ENCODE measurements at regions not wholly inside any gene's neighbourhood (a gene's known extent, or its start where the extent isn't known, plus 50 kb on each side); places are given as distances from the start of the nearest gene placed in this dataset.

- no peaks in the 10 kb centered on the region for H3K36me3 ChIP-seq (ENCODE audit: insufficient read depth, low read length)
- H2AFZ ChIP-seq (ENCODE audit: low read length), result no peak overlapping the region
- no peak overlapping the region for H3K4me2 ChIP-seq (ENCODE audit: low read length)
- no peaks in the 10 kb centered on the region for H4K20me1 ChIP-seq (ENCODE audit: insufficient read depth, low read length)
- no peaks in the 10 kb centered on the region for H3K9me2 ChIP-seq (ENCODE audit: insufficient read depth, low read length)
- no peak overlapping the region for H3K27ac ChIP-seq (ENCODE audit: low read depth, low read length, poor library complexity, severe bottlenecking)
- CTCF ChIA-PET (ENCODE audit: unreplicated experiment), result no interaction called here
- H3K9me3 ChIP-seq (ENCODE audit: low read length), result no peaks in the 10 kb centered on the region
- no peaks in the 10 kb centered on the region for H3K79me2 ChIP-seq (ENCODE audit: insufficient read depth, low read depth, low read length)
- DNase-seq (ENCODE audit: low spot score), result no peak
- no TSS peak for BruUV-seq (replicated peaks)
- TF ChIP-seq CTCF (conservative IDR thresholded peaks at IDR 0.05; ENCODE audit: low read length), result no peak
- TF ChIP-seq EZH2phosphoT487 (IDR thresholded peaks at IDR 0.05; ENCODE audit: borderline replicate concordance, low read depth, low read length), result no peak
- H3K4me3 ChIP-seq (ENCODE audit: low read depth, low read length, poor library complexity, severe bottlenecking), result no peak overlapping the region
- intact Hi-C loops (cut with micrococcal nuclease; ENCODE audit: unreplicated experiment), result no loop called here
- no peaks in the 10 kb centered on the region for H3K4me1 ChIP-seq (ENCODE audit: insufficient read depth, low read length, poor library complexity, severe bottlenecking)
- POLR2A ChIA-PET, result no interaction called here
These were observed 83.9 kb upstream of the IGFBP3 start for GRCh38 chr7:46004965-46005364.

GRCh38 chr7:46003896-46004875 is 83.1 kb upstream of the IGFBP3 start:
- Histone ChIP-seq H3K36me3 (ENCODE audit: insufficient read depth, low read length) (no peaks in the 10 kb centered on the region), H3K27ac (ENCODE audit: low read depth, low read length, poor library complexity, severe bottlenecking) (no peak overlapping the region), H3K4me3 (ENCODE audit: low read depth, low read length, poor library complexity, severe bottlenecking) (no peak overlapping the region), H3K4me2 (ENCODE audit: low read length) (no peak overlapping the region), H2AFZ (ENCODE audit: low read length) (no peak overlapping the region), H3K9me3 (ENCODE audit: low read length) (no peaks in the 10 kb centered on the region), H4K20me1 (ENCODE audit: insufficient read depth, low read length) (no peaks in the 10 kb centered on the region), H3K9me2 (ENCODE audit: insufficient read depth, low read length) (no peaks in the 10 kb centered on the region), H3K79me2 (ENCODE audit: insufficient read depth, low read depth, low read length) (no peaks in the 10 kb centered on the region), H3K4me1 (ENCODE audit: insufficient read depth, low read length, poor library complexity, severe bottlenecking) (no peaks in the 10 kb centered on the region)
- POLR2A ChIA-PET, result no interaction called here
- BruUV-seq (replicated peaks), result no TSS peak
- no peak for TF ChIP-seq EZH2phosphoT487 (IDR thresholded peaks at IDR 0.05; ENCODE audit: borderline replicate concordance, low read depth, low read length)
- CTCF ChIA-PET (ENCODE audit: unreplicated experiment), result no interaction called here
- intact Hi-C loops (cut with micrococcal nuclease; ENCODE audit: unreplicated experiment), result no loop called here
- no peak for DNase-seq (ENCODE audit: low spot score)

- no peak overlapping the region for H3K4me3 ChIP-seq (ENCODE audit: low read depth, low read length, poor library complexity, severe bottlenecking)
- H3K9me3 ChIP-seq (ENCODE audit: low read length), result no peaks in the 10 kb centered on the region
- H3K79me2 ChIP-seq (ENCODE audit: insufficient read depth, low read depth, low read length), result no peaks in the 10 kb centered on the region
- no peaks in the 10 kb centered on the region for H3K4me1 ChIP-seq (ENCODE audit: insufficient read depth, low read length, poor library complexity, severe bottlenecking)
- BruUV-seq (replicated peaks), result no TSS peak
- no peak for TF ChIP-seq CTCF (conservative IDR thresholded peaks at IDR 0.05; ENCODE audit: low read length)
- TF ChIP-seq EZH2phosphoT487 (IDR thresholded peaks at IDR 0.05; ENCODE audit: borderline replicate concordance, low read depth, low read length), result no peak
- no peak for DNase-seq (ENCODE audit: low spot score)
- intact Hi-C loops (cut with micrococcal nuclease; ENCODE audit: unreplicated experiment), result no loop called here
- ChIA-PET POLR2A (no interaction called here), CTCF (ENCODE audit: unreplicated experiment) (no interaction called here)
- no peaks in the 10 kb centered on the region for H3K36me3 ChIP-seq (ENCODE audit: insufficient read depth, low read length)
- H2AFZ ChIP-seq (ENCODE audit: low read length), result no peak overlapping the region
- no peak overlapping the region for H3K4me2 ChIP-seq (ENCODE audit: low read length)
- no peak overlapping the region for H3K27ac ChIP-seq (ENCODE audit: low read depth, low read length, poor library complexity, severe bottlenecking)
- no peaks in the 10 kb centered on the region for H3K9me2 ChIP-seq (ENCODE audit: insufficient read depth, low read length)
- H4K20me1 ChIP-seq (ENCODE audit: insufficient read depth, low read length), result no peaks in the 10 kb centered on the region
These were observed 82.1 kb upstream of the IGFBP3 start for GRCh38 chr7:46003161-46003560.
